ENCODE measurements at regions not wholly inside any gene's neighbourhood (a gene's known extent, or its start where the extent isn't known, plus 50 kb on each side); places are given as distances from the start of the nearest gene placed in this dataset.

GRCh38 chr6:56314683-56315523 lies 67.5 kb upstream of the COL21A1 start:
- H3K27me3 Mint-ChIP-seq, result peaks cover 2% of the 10 kb centered on the region
- no peak for ATAC-seq (ENCODE audit: low read depth)
- no peaks in the 10 kb centered on the region for H3K4me1 Mint-ChIP-seq
- DNase-seq, result no peak
- H3K4me3 Mint-ChIP-seq, result no peak overlapping the region
- no peaks in the 10 kb centered on the region for H3K36me3 Mint-ChIP-seq
- no peaks in the 10 kb centered on the region for H3K9me3 Mint-ChIP-seq
- no peak overlapping the region for H3K27ac Mint-ChIP-seq
- POLR2A ChIA-PET, result no interaction called here

- Mint-ChIP-seq H3K4me1 (no peaks in the 10 kb centered on the region), H3K9me3 (peaks cover 2% of the 10 kb centered on the region), H3K27me3 (peaks cover 2% of the 10 kb centered on the region), H3K27ac (no peak overlapping the region), H3K36me3 (no peaks in the 10 kb centered on the region), H3K4me3 (no peak overlapping the region)
- no peak for DNase-seq
- ATAC-seq (ENCODE audit: low read depth), result no peak
- POLR2A ChIA-PET, result no interaction called here
Measured at GRCh38 chr6:56311533-56312448, 64.4 kb upstream of the COL21A1 start.

GRCh38 chr6:56311061-56311460 lies 63.7 kb upstream of the COL21A1 start:
- no peaks in the 10 kb centered on the region for H3K36me3 Mint-ChIP-seq
- H3K27ac Mint-ChIP-seq, result no peak overlapping the region
- POLR2A ChIA-PET, result no interaction called here
- no peak for ATAC-seq (ENCODE audit: low read depth)
- H3K4me3 Mint-ChIP-seq, result no peak overlapping the region
- H3K4me1 Mint-ChIP-seq, result no peaks in the 10 kb centered on the region
- DNase-seq, result no peak
- H3K27me3 Mint-ChIP-seq, result peaks cover 2% of the 10 kb centered on the region
- H3K9me3 Mint-ChIP-seq, result peaks cover 2% of the 10 kb centered on the region

GRCh38 chr6:56310241-56310640 lies 62.9 kb upstream of the COL21A1 start:
- peaks cover 2% of the 10 kb centered on the region for H3K9me3 Mint-ChIP-seq
- no peaks in the 10 kb centered on the region for H3K36me3 Mint-ChIP-seq
- POLR2A ChIA-PET, result no interaction called here
- DNase-seq (no peak), ATAC-seq (ENCODE audit: low read depth) (no peak)
- no peaks in the 10 kb centered on the region for H3K27me3 Mint-ChIP-seq
- H3K4me1 Mint-ChIP-seq, result no peaks in the 10 kb centered on the region
- H3K27ac Mint-ChIP-seq, result no peak overlapping the region
- H3K4me3 Mint-ChIP-seq, result no peak overlapping the region

- POLR2A ChIA-PET, result no interaction called here
- no peak overlapping the region for H3K27ac Mint-ChIP-seq
- ATAC-seq (ENCODE audit: low read depth), result no peak
- no peaks in the 10 kb centered on the region for H3K9me3 Mint-ChIP-seq
- no peaks in the 10 kb centered on the region for H3K27me3 Mint-ChIP-seq
- no peak for DNase-seq
- no peaks in the 10 kb centered on the region for H3K4me1 Mint-ChIP-seq
- H3K4me3 Mint-ChIP-seq, result no peak overlapping the region
- H3K36me3 Mint-ChIP-seq, result no peaks in the 10 kb centered on the region
Measured at GRCh38 chr6:56299916-56300315, 52.5 kb upstream of the COL21A1 start.

GRCh38 chr6:56297022-56297989 lies 49.9 kb upstream of the COL21A1 start:
- no peaks in the 10 kb centered on the region for H3K9me3 Mint-ChIP-seq
- H3K27me3 Mint-ChIP-seq, result no peaks in the 10 kb centered on the region
- no peak for DNase-seq
- no peaks in the 10 kb centered on the region for H3K36me3 Mint-ChIP-seq
- H3K4me1 Mint-ChIP-seq, result no peaks in the 10 kb centered on the region
- no peak overlapping the region for H3K27ac Mint-ChIP-seq
- ATAC-seq (ENCODE audit: low read depth), result no peak
- no peak overlapping the region for H3K4me3 Mint-ChIP-seq
- POLR2A ChIA-PET, result no interaction called here
